ENCODE measurements at regions not wholly inside any gene's neighbourhood (a gene's known extent, or its start where the extent isn't known, plus 50 kb on each side); places are given as distances from the start of the nearest gene placed in this dataset.

GRCh38 chr11:32229576-32230240 is 138.8 kb downstream of the RCN1 start:
- in situ Hi-C loops (cut with MboI; ENCODE audit: low sequenced_read_pairs in 4 of 4) (no loop called here), intact Hi-C loops (cut with DNase I; ENCODE audit: low total_unique reads) (no loop called here)
- Histone ChIP-seq H3K4me3 (no peak overlapping the region), H3K27me3 (no peaks in the 10 kb centered on the region), H3K4me1 (no peaks in the 10 kb centered on the region), H3K36me3 (no peaks in the 10 kb centered on the region), H3K27ac (no peak overlapping the region), H3K9me3 (no peaks in the 10 kb centered on the region)
- TF ChIP-seq CTCF (IDR thresholded peaks at IDR 0.05 in 4 of 5, conservative IDR thresholded peaks at IDR 0.05 in 1 of 5) = no peak
- TF ChIP-seq POLR2A (IDR thresholded peaks at IDR 0.05) = no peak
- no peak for ATAC-seq
- no peak for DNase-seq

DNA sequence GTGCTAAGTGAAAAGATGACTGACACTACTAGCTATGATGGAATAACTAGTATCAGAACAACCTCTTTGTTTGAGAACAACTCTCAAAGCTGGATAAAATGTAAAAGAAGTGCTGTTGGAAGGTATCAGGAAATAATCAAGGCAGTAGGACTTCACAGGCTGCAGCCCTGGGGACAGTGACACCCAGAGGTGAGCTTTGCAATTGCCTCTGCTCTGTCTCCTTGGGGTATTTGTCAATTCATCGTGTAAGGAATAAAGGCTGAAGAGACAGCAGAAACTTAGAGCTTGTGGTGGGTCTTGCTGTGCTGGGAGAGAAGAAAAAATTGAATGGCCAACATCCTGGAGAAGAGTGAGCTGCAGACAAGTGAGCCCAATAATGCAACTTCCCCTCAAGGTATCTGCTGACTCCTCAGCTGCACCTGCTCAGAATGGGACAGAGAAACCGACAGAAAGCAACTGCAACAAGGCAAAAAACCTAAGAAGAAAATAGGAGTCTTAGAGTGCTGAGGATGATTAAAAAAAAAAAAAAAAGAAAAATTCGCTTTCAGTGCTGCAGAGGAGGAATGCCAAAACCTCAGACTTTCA is 141.1 kb downstream of the RCN1 start:
- ATAC-seq = no peak
- intact Hi-C loops (cut with DNase I; ENCODE audit: low total_unique reads) = no loop called here
- in situ Hi-C loops (cut with MboI; ENCODE audit: low sequenced_read_pairs in 4 of 4) = no loop called here
- no peak overlapping the region for H3K27ac ChIP-seq
- no peaks in the 10 kb centered on the region for H3K36me3 ChIP-seq
- no peaks in the 10 kb centered on the region for H3K9me3 ChIP-seq
- TF ChIP-seq CTCF (IDR thresholded peaks at IDR 0.05 in 4 of 5, conservative IDR thresholded peaks at IDR 0.05 in 1 of 5) (no peak), POLR2A (IDR thresholded peaks at IDR 0.05) (no peak)
- no peaks in the 10 kb centered on the region for H3K27me3 ChIP-seq
- no peaks in the 10 kb centered on the region for H3K4me1 ChIP-seq
- no peak overlapping the region for H3K4me3 ChIP-seq
- DNase-seq = no peak

- in situ Hi-C loops (cut with MboI; ENCODE audit: low sequenced_read_pairs in 4 of 4) = no loop called here
These were observed 141.6 kb downstream of the RCN1 start for GRCh38 chr11:32232516-32232915.

GRCh38 chr11:32233276-32233675 is 142.4 kb downstream of the RCN1 start:
- Histone ChIP-seq H3K27me3 (no peaks in the 10 kb centered on the region), H3K4me1 (no peaks in the 10 kb centered on the region), H3K27ac (no peak overlapping the region), H3K9me3 (no peaks in the 10 kb centered on the region), H3K4me3 (no peak overlapping the region), H3K36me3 (no peaks in the 10 kb centered on the region)
- DNase-seq (no peak), ATAC-seq (no peak)
- in situ Hi-C loops (cut with MboI; ENCODE audit: low sequenced_read_pairs in 4 of 4) (no loop called here), intact Hi-C loops (cut with DNase I; ENCODE audit: low total_unique reads) (no loop called here)
- TF ChIP-seq POLR2A (IDR thresholded peaks at IDR 0.05) (no peak), CTCF (IDR thresholded peaks at IDR 0.05 in 4 of 5, conservative IDR thresholded peaks at IDR 0.05 in 1 of 5) (no peak)

More at GRCh38 chr11:32232516-32232915, 141.6 kb downstream of the RCN1 start:
- no peaks in the 10 kb centered on the region for H3K9me3 ChIP-seq
- intact Hi-C loops (cut with DNase I; ENCODE audit: low total_unique reads) = no loop called here
- TF ChIP-seq CTCF (IDR thresholded peaks at IDR 0.05 in 4 of 5, conservative IDR thresholded peaks at IDR 0.05 in 1 of 5) = no peak
- no peak for TF ChIP-seq POLR2A (IDR thresholded peaks at IDR 0.05)
- no peaks in the 10 kb centered on the region for H3K36me3 ChIP-seq
- no peak overlapping the region for H3K27ac ChIP-seq
- no peaks in the 10 kb centered on the region for H3K4me1 ChIP-seq
- H3K4me3 ChIP-seq = no peak overlapping the region
- no peak for DNase-seq
- no peak for ATAC-seq
- no peaks in the 10 kb centered on the region for H3K27me3 ChIP-seq

Data from gastrocnemius medialis (tissue), 4 donors.